IMR-90 (cell line): ENCODE measurements at regions not wholly inside any gene's neighbourhood (a gene's known extent, or its start where the extent isn't known, plus 50 kb on each side); places are given as distances from the start of the nearest gene placed in this dataset.
"Not testable (repeated sequence)": the region's sequence is repeated elsewhere in the genome, so short reads cannot be mapped to it uniquely, and the experiment has no call there.

ENCODE experiments used
- ATAC-seq: fragments of 200-7000 bp; cut with Tn5 transposase; 2 replicates; pipeline ENCODE4 v1.9.1; 2020; ENCODE audit warnings: low read depth, mild to moderate bottlenecking, moderate library complexity
- BruUV-seq: library from RNA; stranded (reverse); fragments of 400-500 nt; replicated peaks from 2 replicates; lab custom pipeline; 2021; lab: Mats Ljungman, UMichigan
- CTCF ChIA-PET: fragments of 300-600 bp; formaldehyde crosslinking; extraction: SDS; loops from one replicate; lab custom pipeline; 2021; ENCODE audit warnings: antibody characterized with exemption; lab: Yijun Ruan, JAX
- POLR2A ChIA-PET: fragments of 300-600 bp; sonication (Branson Sonifier 250); formaldehyde crosslinking; loops from one replicate; lab custom pipeline; 2022; ENCODE audit warnings: antibody characterized with exemption; ENCODE audit not compliant: unreplicated experiment; lab: Charles Lee
- DNase-seq: peaks from one replicate; pipeline ENCODE4 v3.0.0; 2013
- H2AFZ ChIP-seq: replicated peaks from 2 replicates; pipeline ENCODE3; 2013; ENCODE audit warnings: low read length, mild to moderate bottlenecking; ENCODE audit not compliant: poor library complexity
- H2AK5ac ChIP-seq: 2 replicates; pipeline ENCODE4 v1.6.1; 2013; ENCODE audit warnings: low read depth, low read length, inconsistent platforms
- H2AK9ac ChIP-seq: replicated peaks from 2 replicates; pipeline ENCODE3; 2013; ENCODE audit warnings: mild to moderate bottlenecking, low read depth, low read length, moderate library complexity; ENCODE audit not compliant: poor library complexity
- H2BK120ac ChIP-seq: 2 replicates; pipeline ENCODE4 v1.6.1; 2013; ENCODE audit warnings: low read depth, low read length, inconsistent platforms
- H2BK15ac ChIP-seq: 3 replicates; pipeline ENCODE4 v1.6.1; 2013; ENCODE audit warnings: low read depth, low read length, inconsistent platforms
- H2BK20ac ChIP-seq: 2 replicates; pipeline ENCODE4 v1.6.1; 2013; ENCODE audit warnings: low read depth, mild to moderate bottlenecking, inconsistent platforms, low read length, moderate library complexity
- H2BK5ac ChIP-seq: 2 replicates; pipeline ENCODE4 v1.6.1; 2013; ENCODE audit warnings: mild to moderate bottlenecking, low read depth, low read length, inconsistent platforms; ENCODE audit not compliant: poor library complexity, severe bottlenecking
- H3K14ac ChIP-seq: replicated peaks from 2 replicates; pipeline ENCODE4 v1.6.1; 2013; ENCODE audit warnings: low read depth, low read length, inconsistent platforms
- H3K18ac ChIP-seq: 2 replicates; pipeline ENCODE4 v1.6.1; 2013; ENCODE audit warnings: low read depth, low read length, control low read depth
- H3K23ac ChIP-seq: 2 replicates; pipeline ENCODE4 v1.6.1; 2013; ENCODE audit warnings: low read depth, low read length, inconsistent platforms
- H3K27ac ChIP-seq: 2 replicates; pipeline ENCODE4 v1.5.1; 2013; ENCODE audit warnings: mild to moderate bottlenecking, control low read depth, low read length; ENCODE audit not compliant: insufficient read depth
- H3K27me3 ChIP-seq: 2 replicates; pipeline ENCODE4 v1.6.1; 2013; ENCODE audit warnings: low read length; ENCODE audit not compliant: control insufficient read depth, insufficient read depth
- H3K36me3 ChIP-seq: 2 replicates; pipeline ENCODE4 v1.6.1; 2013; ENCODE audit warnings: low read length, mixed read lengths; ENCODE audit not compliant: control insufficient read depth, insufficient read depth
- H3K4ac ChIP-seq: 2 replicates; pipeline ENCODE4 v1.6.1; 2013; ENCODE audit warnings: low read depth, low read length, inconsistent platforms
- H3K4me1 ChIP-seq: 2 replicates; pipeline ENCODE4 v1.6.1; 2013; ENCODE audit warnings: low read length, mixed read lengths; ENCODE audit not compliant: control insufficient read depth, insufficient read depth
- H3K4me2 ChIP-seq: 2 replicates; pipeline ENCODE4 v1.6.1; 2013; ENCODE audit warnings: low read depth, mild to moderate bottlenecking, control low read depth, low read length, moderate library complexity
- H3K4me3 ChIP-seq: 2 replicates; pipeline ENCODE4 v1.5.1; 2013; ENCODE audit warnings: low read depth, mild to moderate bottlenecking, control low read depth, low read length, moderate library complexity; ENCODE audit not compliant: insufficient read depth
- H3K56ac ChIP-seq: 2 replicates; pipeline ENCODE4 v1.6.1; 2013; ENCODE audit warnings: low read length, inconsistent platforms; ENCODE audit not compliant: insufficient read depth; ENCODE audit errors: extremely low read depth
- H3K79me1 ChIP-seq, 2 experiments: 2 replicates each; pipeline ENCODE4 v1.6.1; 2013; ENCODE audit warnings: low read length in 2 of 2, inconsistent platforms in 1 of 2, low read depth in 1 of 2
- H3K9ac ChIP-seq: 2 replicates; pipeline ENCODE4 v1.6.1; 2013; ENCODE audit warnings: low read depth, low read length, control low read depth
- H3K9me1 ChIP-seq: 2 replicates; pipeline ENCODE4 v1.6.1; 2013; ENCODE audit warnings: low read length, inconsistent platforms; ENCODE audit not compliant: insufficient read depth
- H3K9me3 ChIP-seq: 2 replicates; pipeline ENCODE4 v1.6.1; 2013; ENCODE audit warnings: low read length; ENCODE audit not compliant: control insufficient read depth, insufficient read depth
- H4K20me1 ChIP-seq: 2 replicates; pipeline ENCODE4 v1.6.1; 2013; ENCODE audit warnings: low read length, inconsistent platforms; ENCODE audit not compliant: insufficient read depth
- H4K5ac ChIP-seq: 2 replicates; pipeline ENCODE4 v1.6.1; 2013; ENCODE audit warnings: mild to moderate bottlenecking, low read depth, low read length, control low read depth
- H4K8ac ChIP-seq, 2 experiments: 2 replicates each; pipeline ENCODE4 v1.6.1; 2013; ENCODE audit warnings: low read depth in 2 of 2, low read length in 2 of 2, control low read depth in 1 of 2, inconsistent platforms in 1 of 2
- H4K91ac ChIP-seq: 2 replicates; pipeline ENCODE4 v1.6.1; 2013; ENCODE audit warnings: low read depth, low read length, inconsistent platforms; ENCODE audit not compliant: insufficient read depth
- WGBS, 2 experiments: methylation state at CpG; one replicate each; pipeline versions ENCODE4 v1.1.5 to v1.1.7; 2013; ENCODE audit warnings: missing lambda C conversion rate in 2 of 2; ENCODE audit not compliant: insufficient read length in 1 of 2; ENCODE audit errors: extremely low coverage in 2 of 2; 5-methylcytosine and 5-hydroxymethylcytosine counted together
- dilution Hi-C: fragments of 300-500 bp; cut with HindIII; formaldehyde crosslinking; loops from one replicate; pipeline ENCODE4 v1.14.3; 2018; ENCODE audit warnings: low sequenced_read_pairs; ENCODE audit not compliant: unreplicated experiment
- in situ Hi-C: fragments of 300-500 bp; cut with MboI; formaldehyde crosslinking; loops from 3 replicates; pipeline ENCODE4 v1.14.3; 2019; ENCODE audit warnings: low sequenced_read_pairs, inconsistent platforms, mixed read lengths
- intact Hi-C: fragments of 100-400 bp; cut with micrococcal nuclease; formaldehyde crosslinking; loops from 2 replicates; pipeline ENCODE4 v1.10.0; 2022

DNA sequence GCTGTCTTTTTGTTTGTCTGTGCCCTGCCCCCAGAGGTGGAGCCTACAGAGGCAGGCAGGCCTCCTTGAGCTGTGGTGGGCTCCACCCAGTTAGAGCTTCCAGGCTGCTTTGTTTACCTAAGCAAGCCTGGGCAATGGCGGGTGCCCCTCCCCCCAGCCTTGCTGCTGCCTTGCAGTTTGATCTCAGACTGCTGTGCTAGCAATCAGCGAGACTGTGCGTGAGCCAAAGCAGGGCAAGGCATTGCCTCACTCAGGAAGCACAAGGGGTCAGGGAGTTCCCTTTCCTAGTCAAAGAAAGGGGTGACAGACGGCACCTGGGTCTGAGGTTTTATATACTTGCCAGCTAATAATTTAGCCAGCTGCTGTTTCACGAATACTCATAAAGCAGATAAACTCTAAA is 852.0 kb upstream of the SLITRK6 start:
- CTCF ChIA-PET, H3K9me1 ChIP-seq, H3K4ac ChIP-seq, H4K20me1 ChIP-seq, H3K4me2 ChIP-seq, H2BK120ac ChIP-seq, DNase-seq, H3K79me1 ChIP-seq, H3K23ac ChIP-seq, H2AK5ac ChIP-seq, in situ Hi-C loops, H3K9ac ChIP-seq, H4K91ac ChIP-seq, H2BK20ac ChIP-seq, H3K18ac ChIP-seq, H2BK5ac ChIP-seq, BruUV-seq, POLR2A ChIA-PET, H3K4me1 ChIP-seq, H3K9me3 ChIP-seq, H3K27me3 ChIP-seq, H4K5ac ChIP-seq, ATAC-seq, dilution Hi-C loops, H3K27ac ChIP-seq, H3K36me3 ChIP-seq, H2BK15ac ChIP-seq, H3K56ac ChIP-seq, H2AK9ac ChIP-seq, H2AFZ ChIP-seq, H4K8ac ChIP-seq, intact Hi-C loops, H3K4me3 ChIP-seq, H3K14ac ChIP-seq: not testable (repeated sequence)
- 30% methylated on average over 2 of the region's 5 CpGs; no CpG with 5 or more reads in 1 of the 2 experiments for WGBS, 2 experiments
